T-helper 1 cell treated with Interleukin-12 subunit alpha and Interleukin-12 subunit beta and Interleukin-4 antibody, amounts not matched to agents 30 μg/mL and 1 μg/mL, for 36 hours (primary cell): ENCODE measurements at regions not wholly inside any gene's neighbourhood (a gene's known extent, or its start where the extent isn't known, plus 50 kb on each side); places are given as distances from the start of the nearest gene placed in this dataset.
"Not testable (repeated sequence)": the region's sequence is repeated elsewhere in the genome, so short reads cannot be mapped to it uniquely, and the experiment has no call there.

Experiments used
- H3K27ac Mint-ChIP-seq: one replicate; pipeline ENCODE4 v1.8.0; 2021; ENCODE audit warnings: mild to moderate bottlenecking, mixed read lengths
- H3K27me3 Mint-ChIP-seq: one replicate; pipeline ENCODE4 v1.8.0; 2021; ENCODE audit warnings: low read depth, mixed read lengths
- H3K36me3 Mint-ChIP-seq: one replicate; pipeline ENCODE4 v1.8.0; 2021; ENCODE audit warnings: low read depth, mixed read lengths
- H3K4me1 Mint-ChIP-seq: one replicate; pipeline ENCODE4 v1.8.0; 2021; ENCODE audit warnings: low read depth, mixed read lengths
- H3K4me3 Mint-ChIP-seq: one replicate; pipeline ENCODE4 v1.8.0; 2021; ENCODE audit warnings: mild to moderate bottlenecking, moderate library complexity, mixed read lengths
- H3K9me3 Mint-ChIP-seq: one replicate; pipeline ENCODE4 v1.8.0; 2021; ENCODE audit warnings: mixed read lengths

DNA sequence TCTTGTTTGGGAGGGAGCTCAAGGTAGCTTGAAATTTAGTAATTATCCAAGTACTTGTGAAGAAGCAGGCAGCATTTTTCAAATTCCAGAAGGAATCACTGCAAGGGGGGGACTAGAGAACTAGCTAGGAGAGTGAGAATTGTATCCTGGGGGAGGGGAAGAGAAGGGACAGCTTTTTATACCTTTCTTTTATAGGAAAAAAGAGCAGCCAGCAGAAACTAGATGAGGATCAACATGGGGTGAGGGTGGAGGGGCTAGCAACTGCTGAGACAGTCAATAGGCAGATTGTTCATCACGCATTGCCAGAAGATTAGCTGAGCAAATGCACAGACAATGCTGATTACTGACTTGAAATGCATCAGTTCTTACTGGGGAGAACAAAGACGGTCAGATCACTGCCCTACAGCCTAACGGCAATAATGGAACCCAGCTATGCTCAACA is 514.3 kb upstream of the CITED2 start:
- H3K9me3 Mint-ChIP-seq: no peaks in the 10 kb centered on the region
- H3K27me3 Mint-ChIP-seq: peaks cover 11% of the 10 kb centered on the region
- H3K4me1 Mint-ChIP-seq: no peaks in the 10 kb centered on the region
- no peak overlapping the region for H3K4me3 Mint-ChIP-seq
- H3K36me3 Mint-ChIP-seq: no peaks in the 10 kb centered on the region
- no peak overlapping the region for H3K27ac Mint-ChIP-seq

GRCh38 chr6:139887275-139887674 is 512.8 kb upstream of the CITED2 start:
- H3K4me1 Mint-ChIP-seq: no peaks in the 10 kb centered on the region
- H3K9me3 Mint-ChIP-seq: no peaks in the 10 kb centered on the region
- H3K4me3 Mint-ChIP-seq: no peak overlapping the region
- H3K27ac Mint-ChIP-seq: no peak overlapping the region
- H3K36me3 Mint-ChIP-seq: no peaks in the 10 kb centered on the region
- peaks cover 11% of the 10 kb centered on the region for H3K27me3 Mint-ChIP-seq

DNA sequence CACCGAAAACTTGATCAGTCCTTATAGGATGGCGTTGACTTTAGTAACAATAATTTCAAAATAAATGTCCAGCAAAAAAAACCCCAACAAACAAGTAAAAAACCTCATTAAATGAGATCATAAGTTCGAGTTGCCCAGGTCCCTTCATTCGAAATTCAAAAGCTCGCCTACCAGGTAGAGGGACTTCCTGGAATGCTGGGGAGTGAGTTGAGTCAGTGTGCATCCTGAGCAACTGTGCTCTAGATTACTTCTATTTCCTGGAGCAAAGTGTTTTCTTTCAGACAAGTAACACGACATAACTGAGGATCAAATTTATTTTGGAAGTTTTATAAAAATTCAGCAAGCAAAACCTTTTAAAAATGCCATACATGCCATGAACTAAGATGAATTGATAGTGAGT is 511.9 kb upstream of the CITED2 start:
- H3K27me3 Mint-ChIP-seq: peaks cover 11% of the 10 kb centered on the region
- no peaks in the 10 kb centered on the region for H3K4me1 Mint-ChIP-seq
- H3K9me3 Mint-ChIP-seq: no peaks in the 10 kb centered on the region
- H3K36me3 Mint-ChIP-seq: no peaks in the 10 kb centered on the region
- no peak overlapping the region for H3K27ac Mint-ChIP-seq
- no peak overlapping the region for H3K4me3 Mint-ChIP-seq

GRCh38 chr6:139885909-139886308 is 511.5 kb upstream of the CITED2 start:
- no peak overlapping the region for H3K4me3 Mint-ChIP-seq
- H3K4me1 Mint-ChIP-seq: no peaks in the 10 kb centered on the region
- H3K27ac Mint-ChIP-seq: no peak overlapping the region
- H3K36me3 Mint-ChIP-seq: no peaks in the 10 kb centered on the region
- H3K9me3 Mint-ChIP-seq: no peaks in the 10 kb centered on the region
- peaks cover 11% of the 10 kb centered on the region for H3K27me3 Mint-ChIP-seq

DNA sequence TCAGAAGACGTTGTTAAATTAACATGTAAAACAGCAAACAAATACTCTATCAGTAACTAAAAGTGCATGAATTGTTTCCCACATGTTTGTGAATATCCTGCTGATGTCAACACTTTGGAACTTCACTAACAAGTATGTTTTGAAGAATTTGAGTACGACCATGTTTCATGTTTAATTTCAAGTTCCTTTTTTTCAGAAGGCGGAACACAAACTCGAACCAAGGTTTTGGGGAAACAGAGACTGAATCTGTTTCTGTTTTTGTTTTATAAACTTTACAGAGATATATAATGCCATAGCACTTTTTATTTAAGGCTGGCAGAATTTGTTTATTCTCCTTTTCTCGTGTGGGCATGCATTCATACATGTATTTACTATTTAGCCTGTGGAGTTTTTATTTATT is 509.3 kb upstream of the CITED2 start:
- no peaks in the 10 kb centered on the region for H3K9me3 Mint-ChIP-seq
- H3K27me3 Mint-ChIP-seq: peaks cover 3% of the 10 kb centered on the region
- no peak overlapping the region for H3K27ac Mint-ChIP-seq
- no peaks in the 10 kb centered on the region for H3K36me3 Mint-ChIP-seq
- H3K4me1 Mint-ChIP-seq: no peaks in the 10 kb centered on the region
- H3K4me3 Mint-ChIP-seq: no peak overlapping the region

GRCh38 chr6:139882977-139883728 is 508.7 kb upstream of the CITED2 start:
- no peaks in the 10 kb centered on the region for H3K4me1 Mint-ChIP-seq
- H3K27me3 Mint-ChIP-seq: peaks cover 3% of the 10 kb centered on the region
- H3K36me3 Mint-ChIP-seq: no peaks in the 10 kb centered on the region
- H3K4me3 Mint-ChIP-seq: no peak overlapping the region
- no peak overlapping the region for H3K27ac Mint-ChIP-seq
- no peaks in the 10 kb centered on the region for H3K9me3 Mint-ChIP-seq

DNA sequence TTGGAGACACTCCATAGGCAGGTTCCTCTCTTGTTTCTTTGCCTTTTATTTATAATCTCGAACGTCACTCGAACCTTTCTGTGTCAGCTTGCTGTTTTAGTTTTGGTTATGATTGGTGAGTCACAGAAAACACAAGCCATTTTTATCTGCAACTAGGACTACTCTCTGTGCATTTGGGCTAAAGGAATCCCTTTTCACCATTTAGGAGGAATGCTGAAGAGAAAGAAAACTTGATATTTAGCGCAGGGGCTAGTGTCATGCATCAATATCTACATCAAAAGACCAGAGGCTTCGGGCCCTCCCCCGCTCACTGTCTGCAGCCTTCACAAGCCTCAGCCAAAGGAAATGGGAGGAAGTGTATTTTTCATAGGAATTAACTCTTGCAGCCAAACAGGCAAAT is 507.8 kb upstream of the CITED2 start:
- Mint-ChIP-seq H3K27ac (no peak overlapping the region), H3K4me1 (no peaks in the 10 kb centered on the region), H3K9me3 (no peaks in the 10 kb centered on the region), H3K36me3 (no peaks in the 10 kb centered on the region), H3K4me3 (no peak overlapping the region), H3K27me3 (no peaks in the 10 kb centered on the region)

GRCh38 chr6:139881728-139882211 is 507.3 kb upstream of the CITED2 start:
- H3K27me3 Mint-ChIP-seq: no peaks in the 10 kb centered on the region
- H3K4me3 Mint-ChIP-seq: no peak overlapping the region
- no peak overlapping the region for H3K27ac Mint-ChIP-seq

GRCh38 chr6:139881236-139881635 is 506.8 kb upstream of the CITED2 start:
- H3K27me3 Mint-ChIP-seq: no peaks in the 10 kb centered on the region
- H3K9me3 Mint-ChIP-seq: no peaks in the 10 kb centered on the region
- H3K4me3 Mint-ChIP-seq: no peak overlapping the region
- no peaks in the 10 kb centered on the region for H3K36me3 Mint-ChIP-seq
- no peaks in the 10 kb centered on the region for H3K4me1 Mint-ChIP-seq
- H3K27ac Mint-ChIP-seq: no peak overlapping the region

More at GRCh38 chr6:139881728-139882211, 507.3 kb upstream of the CITED2 start:
- Mint-ChIP-seq H3K9me3 (no peaks in the 10 kb centered on the region), H3K36me3 (no peaks in the 10 kb centered on the region), H3K4me1 (no peaks in the 10 kb centered on the region)

GRCh38 chr6:139879823-139880356 is 505.4 kb upstream of the CITED2 start:
- Mint-ChIP-seq H3K36me3 (no peaks in the 10 kb centered on the region), H3K4me1 (no peaks in the 10 kb centered on the region), H3K4me3 (no peak overlapping the region), H3K27ac (no peak overlapping the region), H3K9me3 (no peaks in the 10 kb centered on the region), H3K27me3 (no peaks in the 10 kb centered on the region)

DNA sequence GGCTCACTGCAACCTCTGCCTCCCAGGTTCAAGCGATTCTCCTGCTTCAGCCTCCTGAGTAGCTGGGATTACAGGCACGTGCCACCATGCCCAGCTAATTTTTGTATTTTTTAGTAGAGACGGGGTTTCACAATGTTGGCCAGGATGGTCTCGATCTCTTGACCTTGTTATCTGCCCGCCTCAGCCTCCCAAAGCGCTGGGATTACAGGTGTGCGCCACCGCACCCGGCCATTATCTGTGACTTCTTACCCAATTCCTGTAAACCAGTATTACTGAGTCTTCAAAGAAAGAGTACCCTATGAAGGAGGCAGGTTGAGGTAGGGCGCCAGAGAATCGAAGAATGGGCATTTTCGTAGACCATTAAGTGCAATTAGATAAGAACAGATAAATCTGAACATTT is 504.8 kb upstream of the CITED2 start:
- not testable (repeated sequence) for H3K27ac Mint-ChIP-seq, H3K36me3 Mint-ChIP-seq, H3K27me3 Mint-ChIP-seq, H3K9me3 Mint-ChIP-seq, H3K4me3 Mint-ChIP-seq, H3K4me1 Mint-ChIP-seq

GRCh38 chr6:139877828-139878405 is 503.5 kb upstream of the CITED2 start:
- no peak overlapping the region for H3K4me3 Mint-ChIP-seq
- no peaks in the 10 kb centered on the region for H3K9me3 Mint-ChIP-seq
- H3K4me1 Mint-ChIP-seq: no peaks in the 10 kb centered on the region
- no peaks in the 10 kb centered on the region for H3K36me3 Mint-ChIP-seq
- no peak overlapping the region for H3K27ac Mint-ChIP-seq
- H3K27me3 Mint-ChIP-seq: no peaks in the 10 kb centered on the region

DNA sequence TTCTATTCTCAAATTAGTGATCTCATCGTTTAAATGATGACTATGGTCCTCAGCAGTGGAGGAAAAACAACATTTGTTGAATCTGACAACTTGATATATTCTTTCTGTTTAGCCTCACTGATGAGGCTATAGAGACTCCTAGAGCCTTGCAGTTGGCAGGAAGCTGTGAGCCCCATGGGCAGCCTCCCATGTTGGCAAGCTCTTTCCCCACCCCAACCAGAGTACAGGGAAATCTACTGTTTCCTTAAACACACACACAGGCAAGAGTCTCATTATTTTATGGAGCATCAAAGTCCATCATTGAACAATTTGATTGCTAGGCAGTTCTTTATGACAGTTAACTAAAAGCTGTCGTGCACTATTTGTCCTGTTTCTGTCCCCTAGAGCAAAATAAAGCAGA is 498.2 kb upstream of the CITED2 start:
- Mint-ChIP-seq H3K9me3 (no peaks in the 10 kb centered on the region), H3K4me3 (no peak overlapping the region), H3K4me1 (no peaks in the 10 kb centered on the region), H3K27me3 (no peaks in the 10 kb centered on the region), H3K27ac (no peak overlapping the region), H3K36me3 (no peaks in the 10 kb centered on the region)

DNA sequence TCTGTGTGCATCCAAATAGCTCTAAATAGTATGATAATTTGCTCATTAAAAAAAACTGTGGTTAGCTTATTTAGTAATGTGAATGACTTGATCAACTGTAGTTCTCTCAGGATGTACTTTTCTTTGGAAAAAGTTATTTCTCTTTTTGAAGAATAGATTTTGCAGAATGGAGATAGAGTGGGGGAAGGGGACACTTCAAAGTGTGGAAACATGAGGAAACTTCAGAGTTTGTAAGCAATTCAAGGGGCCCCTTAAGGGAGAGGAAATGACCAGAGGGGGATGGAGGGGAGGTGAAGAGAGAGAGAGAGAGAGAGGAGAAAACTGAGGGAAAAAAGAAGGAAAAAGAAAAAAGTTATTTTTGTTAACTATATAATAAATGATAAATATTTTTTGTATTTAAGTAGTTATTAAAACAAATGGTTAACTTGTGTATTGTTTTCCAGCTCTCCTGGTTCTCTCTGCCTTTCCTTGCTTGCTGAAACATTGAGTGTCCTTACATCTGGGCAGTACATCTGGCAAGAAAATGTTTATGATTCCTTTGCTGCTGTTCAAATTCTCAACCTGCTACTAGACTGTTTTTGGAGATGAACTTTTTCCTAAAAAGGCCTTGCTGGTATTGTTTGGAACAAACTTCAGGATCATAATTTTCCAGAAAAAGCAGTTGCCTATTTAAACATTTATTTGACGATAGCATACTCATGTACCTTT is 497.5 kb upstream of the CITED2 start:
- no peaks in the 10 kb centered on the region for H3K4me1 Mint-ChIP-seq
- H3K9me3 Mint-ChIP-seq: no peaks in the 10 kb centered on the region
- no peak overlapping the region for H3K4me3 Mint-ChIP-seq
- H3K27me3 Mint-ChIP-seq: no peaks in the 10 kb centered on the region
- H3K27ac Mint-ChIP-seq: no peak overlapping the region
- no peaks in the 10 kb centered on the region for H3K36me3 Mint-ChIP-seq
